Liver (tissue), 8 donors: ENCODE measurements at regions not wholly inside any gene's neighbourhood (a gene's known extent, or its start where the extent isn't known, plus 50 kb on each side); places are given as distances from the start of the nearest gene placed in this dataset.

Source experiments
- DNase-seq: peaks from one replicate; pipeline ENCODE4 v3.0.0-alpha.2; 2017; ENCODE audit warnings: low spot score
- H3K27ac ChIP-seq, 2 donors: one replicate each; pipeline ENCODE4 v1.7.0; 2013; ENCODE audit warnings: inconsistent platforms in 2 of 2, low read length in 2 of 2, control low read depth in 1 of 2, low read depth in 1 of 2, mild to moderate bottlenecking in 1 of 2
- H3K27me3 ChIP-seq, 4 donors: one replicate each; pipeline versions ENCODE4 v1.6.1 to v1.7.0; 2013; ENCODE audit warnings: low read length in 3 of 4, inconsistent platforms in 1 of 4, mild to moderate bottlenecking in 1 of 4, moderate library complexity in 1 of 4; ENCODE audit not compliant: control insufficient read depth in 4 of 4, insufficient read depth in 4 of 4
- H3K36me3 ChIP-seq, 4 donors: one replicate each; pipeline versions ENCODE4 v1.6.1 to v1.7.0; 2013; ENCODE audit warnings: low read length in 3 of 4, mild to moderate bottlenecking in 3 of 4, low read depth in 1 of 4, moderate library complexity in 1 of 4; ENCODE audit not compliant: control insufficient read depth in 4 of 4, insufficient read depth in 3 of 4
- H3K4me1 ChIP-seq, 4 donors: one replicate each; pipeline versions ENCODE4 v1.6.1 to v1.7.0; 2013; ENCODE audit warnings: low read length in 3 of 4, mild to moderate bottlenecking in 3 of 4, moderate library complexity in 1 of 4; ENCODE audit not compliant: control insufficient read depth in 4 of 4, insufficient read depth in 4 of 4
- H3K4me3 ChIP-seq, 3 donors: one replicate each; pipeline versions ENCODE4 v1.6.1 to v1.7.0; 2013; ENCODE audit warnings: low read length in 3 of 3, control low read depth in 1 of 3, low read depth in 1 of 3, mild to moderate bottlenecking in 1 of 3
- H3K9ac ChIP-seq, 2 donors: one replicate each; pipeline ENCODE4 v1.7.0; 2013; ENCODE audit warnings: low read length in 2 of 2, mild to moderate bottlenecking in 2 of 2, moderate library complexity in 2 of 2, control low read depth in 1 of 2, low read depth in 1 of 2
- H3K9me3 ChIP-seq, 4 donors: one replicate each; pipeline versions ENCODE4 v1.6.1 to v1.7.0; 2013; ENCODE audit warnings: low read length in 3 of 4; ENCODE audit not compliant: control insufficient read depth in 4 of 4
- CTCF ChIP-seq: fragments of 150-350 bp; IDR thresholded peaks from 2 replicates; pipeline ENCODE4 v1.5.1; 2017; ENCODE audit warnings: improper control_type of control experiment, low read depth, low read length; ENCODE audit not compliant: missing input control
- EGR1 ChIP-seq, 2 donors: IDR thresholded peaks; 2 replicates each; pipeline ENCODE4 v1.6.1; 2016 to 2018; ENCODE audit warnings: antibody characterized with exemption in 2 of 2, low read depth in 2 of 2
- FOXA1 ChIP-seq: IDR thresholded peaks from 2 replicates; pipeline ENCODE4 v1.6.1; 2016; ENCODE audit warnings: antibody characterized with exemption
- FOXA2 ChIP-seq: IDR thresholded peaks from 2 replicates; pipeline ENCODE4 v1.6.1; 2016; ENCODE audit warnings: antibody characterized with exemption
- GABPA ChIP-seq, 2 donors: IDR thresholded peaks in 1 of 2; conservative IDR thresholded peaks in 1 of 2; 2 replicates each; pipeline ENCODE4 v1.6.1; 2016; ENCODE audit warnings: antibody characterized with exemption in 2 of 2, mild to moderate bottlenecking in 1 of 2, moderate library complexity in 1 of 2
- HNF4A ChIP-seq, 2 donors: conservative IDR thresholded peaks; 2 replicates each; pipeline ENCODE4 v1.6.1; 2016; ENCODE audit warnings: antibody characterized with exemption in 2 of 2, mild to moderate bottlenecking in 2 of 2
- HNF4G ChIP-seq: IDR thresholded peaks from 2 replicates; pipeline ENCODE4 v1.6.1; 2016; ENCODE audit warnings: antibody characterized with exemption
- JUND ChIP-seq, 2 donors: IDR thresholded peaks; 2 replicates each; pipeline ENCODE4 v1.6.1; 2016; ENCODE audit warnings: antibody characterized with exemption in 2 of 2
- MAX ChIP-seq: IDR thresholded peaks from 2 replicates; pipeline ENCODE4 v1.6.1; 2016; ENCODE audit warnings: antibody characterized with exemption
- NR2F2 ChIP-seq: IDR thresholded peaks from 2 replicates; pipeline ENCODE4 v1.6.1; 2016; ENCODE audit warnings: antibody characterized with exemption
- RAD21 ChIP-seq, 2 donors: IDR thresholded peaks; 2 replicates each; pipeline ENCODE4 v1.6.1; 2016; ENCODE audit warnings: antibody characterized with exemption in 2 of 2, mild to moderate bottlenecking in 2 of 2
- REST ChIP-seq: IDR thresholded peaks from 2 replicates; pipeline ENCODE4 v1.6.1; 2016; ENCODE audit warnings: antibody characterized with exemption, mild to moderate bottlenecking
- RXRA ChIP-seq, 2 donors: IDR thresholded peaks; 2 replicates each; pipeline ENCODE4 v1.6.1; 2017 to 2018; ENCODE audit warnings: antibody characterized with exemption in 2 of 2, mild to moderate bottlenecking in 1 of 2
- SP1 ChIP-seq: IDR thresholded peaks from 2 replicates; pipeline ENCODE4 v1.6.1; 2018; ENCODE audit warnings: antibody characterized with exemption, mild to moderate bottlenecking
- TAF1 ChIP-seq: conservative IDR thresholded peaks from 2 replicates; pipeline ENCODE4 v1.6.1; 2016; ENCODE audit warnings: antibody characterized with exemption, mild to moderate bottlenecking
- YY1 ChIP-seq: IDR thresholded peaks from 2 replicates; pipeline ENCODE4 v1.6.1; 2016; ENCODE audit warnings: antibody characterized with exemption, mild to moderate bottlenecking
- ZBTB33 ChIP-seq: IDR thresholded peaks from 2 replicates; pipeline ENCODE4 v1.6.1; 2016; ENCODE audit warnings: antibody characterized with exemption
- WGBS: extraction: QIAGEN DNeasy Blood & Tissue Kit; methylation state at CpG from one replicate; pipeline ENCODE4 v1.1.7; 2013; 5-methylcytosine and 5-hydroxymethylcytosine counted together
- TF ChIP-seq, protein P1 (sequence below): IDR thresholded peaks from 2 replicates; pipeline ENCODE4 v1.6.1; 2016; ENCODE audit warnings: antibody characterized with exemption
- donor health status: healthy.
- donor health status: healthy.
- donor health status: healthy.
- donor health status: healthy.
- donor health status: healthy.

DNA sequence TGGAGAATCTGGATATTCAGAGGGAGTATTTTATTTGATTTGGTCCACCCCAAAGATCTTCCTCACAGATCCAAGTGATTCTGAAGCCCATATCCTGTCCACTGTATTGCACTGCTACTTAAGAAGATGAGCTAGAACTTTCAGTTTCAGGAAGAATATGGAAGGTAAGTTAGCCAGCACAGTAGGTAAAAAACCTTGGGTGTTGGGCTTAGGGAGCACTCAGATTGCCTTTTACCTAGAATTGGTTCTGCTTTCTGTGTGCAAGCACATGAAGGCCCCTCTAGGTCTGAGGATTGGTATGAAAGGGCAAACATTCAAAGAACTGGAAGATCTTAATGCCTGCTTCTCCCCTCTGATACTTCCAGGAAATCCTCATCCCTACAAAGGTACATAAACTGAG is 146.7 kb upstream of the COL1A2 start:
- Histone ChIP-seq H3K27me3 (peaks cover 0 to 3% (median 0%) of the 10 kb centered on the region in 4 donors), H3K4me3 (no peak overlapping the region), H3K36me3 (no peaks in the 10 kb centered on the region), H3K9ac (no peak overlapping the region), H3K4me1 (no peaks in the 10 kb centered on the region), H3K9me3 (no peaks in the 10 kb centered on the region), H3K27ac (no peak overlapping the region)
- no peak for DNase-seq
- TF ChIP-seq FOXA2 (no peak), NR2F2 (no peak), REST (no peak), MAX (no peak), SP1 (no peak), ZBTB33 (no peak), HNF4G (no peak), RXRA (IDR thresholded peaks at IDR 0.05) (no peak), EGR1 (IDR thresholded peaks at IDR 0.05; ENCODE audit: low read depth in 2 of 2) (no peak), RAD21 (IDR thresholded peaks at IDR 0.05) (no peak), HNF4A (conservative IDR thresholded peaks at IDR 0.05) (no peak), JUND (IDR thresholded peaks at IDR 0.05) (no peak), GABPA (IDR thresholded peaks at IDR 0.05 in 1 of 2, conservative IDR thresholded peaks at IDR 0.05 in 1 of 2) (no peak), YY1 (no peak), FOXA1 (no peak), TAF1 (no peak), CTCF (no peak)
- TF ChIP-seq, protein P1, sequence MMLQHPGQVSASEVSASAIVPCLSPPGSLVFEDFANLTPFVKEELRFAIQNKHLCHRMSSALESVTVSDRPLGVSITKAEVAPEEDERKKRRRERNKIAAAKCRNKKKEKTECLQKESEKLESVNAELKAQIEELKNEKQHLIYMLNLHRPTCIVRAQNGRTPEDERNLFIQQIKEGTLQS, result no peak

- Histone ChIP-seq H3K27me3 (peaks cover 0 to 3% (median 0%) of the 10 kb centered on the region in 4 donors), H3K27ac (no peak overlapping the region), H3K4me1 (no peaks in the 10 kb centered on the region), H3K4me3 (no peak overlapping the region), H3K9me3 (no peaks in the 10 kb centered on the region), H3K9ac (no peak overlapping the region), H3K36me3 (no peaks in the 10 kb centered on the region)
- no peak for TF ChIP-seq SP1
- no peak for TF ChIP-seq YY1
- no peak for DNase-seq
- 54% methylated on average over 3 of the region's 3 CpGs for WGBS
Measured at GRCh38 chr7:94249631-94250030, 145.1 kb upstream of the COL1A2 start.
